ENCODE measurements at regions not wholly inside any gene's neighbourhood (a gene's known extent, or its start where the extent isn't known, plus 50 kb on each side); places are given as distances from the start of the nearest gene placed in this dataset.
"Not testable (repeated sequence)": the region's sequence is repeated elsewhere in the genome, so short reads cannot be mapped to it uniquely, and the experiment has no call there.

DNA sequence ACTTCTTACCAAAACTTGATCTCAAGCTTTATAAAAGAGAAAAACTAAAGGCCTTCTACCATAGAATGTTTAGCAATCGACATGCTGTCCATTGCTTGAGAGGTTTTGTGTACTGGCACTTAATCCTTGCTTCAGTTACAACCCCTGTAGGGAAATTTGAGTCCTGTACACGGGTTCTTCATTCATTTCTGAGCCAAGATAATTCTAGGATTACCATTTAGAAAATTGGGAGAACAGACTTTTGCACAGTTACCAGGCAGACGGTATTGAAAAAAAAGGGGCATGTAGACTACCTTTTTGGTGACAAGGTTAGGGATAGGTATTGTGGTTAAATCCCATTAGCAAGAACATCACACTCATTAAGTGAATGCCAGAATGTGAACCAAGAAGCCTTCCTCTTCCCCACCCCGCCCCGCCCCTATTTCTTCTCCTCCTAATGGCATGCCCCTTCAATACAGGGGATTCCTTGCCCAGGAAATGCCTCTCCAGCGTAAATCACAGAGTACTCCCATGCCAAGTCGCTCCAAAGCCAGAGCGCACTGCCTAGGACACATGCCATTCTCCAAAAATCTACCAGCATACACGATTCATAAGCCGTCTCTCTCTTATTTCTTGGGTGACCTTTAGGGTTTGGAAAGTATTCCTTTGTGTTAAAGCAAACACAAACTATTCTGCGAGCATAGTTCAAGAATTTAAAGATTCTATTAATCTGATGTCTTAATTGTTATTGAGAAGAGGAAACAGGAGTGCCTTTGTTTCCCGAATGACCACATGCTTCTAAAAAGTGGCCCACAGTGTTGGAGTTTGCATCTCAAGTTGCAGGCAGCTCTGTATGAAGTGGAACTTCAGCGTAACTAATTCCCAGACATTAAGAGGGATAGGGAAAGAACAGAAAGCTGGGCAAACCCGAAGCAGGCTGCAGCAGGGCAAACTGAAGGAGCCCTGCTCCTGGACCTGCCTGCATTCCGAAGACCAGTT, 164.0 kb upstream of the NR2F2 start:
- Histone ChIP-seq H3K4me1 (no peaks in the 10 kb centered on the region), H3K9me3 (no peaks in the 10 kb centered on the region), H3K27ac (no peak overlapping the region), H3K36me3 (no peaks in the 10 kb centered on the region), H3K4me3 (no peak overlapping the region), H3K27me3 (no peaks in the 10 kb centered on the region)
- ATAC-seq = no peak
- intact Hi-C loops (cut with DNase I) = no loop called here
- DNase-seq = no peak
- TF ChIP-seq CTCF (IDR thresholded peaks at IDR 0.05) = no peak

DNA sequence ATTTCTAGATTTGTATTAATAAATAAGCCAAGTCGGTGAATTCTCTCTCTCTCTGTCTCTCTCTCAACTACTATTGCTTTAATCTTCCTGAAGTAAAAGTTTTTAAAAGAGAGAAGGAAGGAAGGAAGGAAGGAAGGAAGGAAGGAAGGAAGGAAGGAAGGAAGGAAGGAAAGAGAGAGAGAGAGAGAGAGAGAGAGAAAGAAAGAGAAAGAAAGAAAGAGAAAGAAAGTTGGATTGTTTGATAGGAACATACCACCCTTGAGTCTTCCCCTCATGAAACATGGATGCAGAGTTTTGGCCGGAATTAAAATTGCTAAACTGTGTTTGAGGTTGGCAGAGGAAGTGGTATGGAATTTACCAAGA, 159.9 kb upstream of the NR2F2 start:
- DNase-seq; intact Hi-C loops (cut with DNase I); ATAC-seq; H3K4me1 ChIP-seq; H3K27ac ChIP-seq; H3K36me3 ChIP-seq; H3K9me3 ChIP-seq; H3K27me3 ChIP-seq; H3K4me3 ChIP-seq: not testable (repeated sequence)

- Histone ChIP-seq H3K4me1 (peaks cover 0 to 4% of the 10 kb centered on the region in 2 donors), H3K4me3 (no peak overlapping the region), H3K27me3 (no peaks in the 10 kb centered on the region), H3K9me3 (no peaks in the 10 kb centered on the region), H3K27ac (no peak overlapping the region), H3K36me3 (no peaks in the 10 kb centered on the region)
- DNase-seq (peak in 1 of 4 donors; percentile 53), ATAC-seq (peak; percentile 80)
- intact Hi-C loops (cut with DNase I) = no loop called here
- TF ChIP-seq CTCF (IDR thresholded peaks at IDR 0.05) = no peak
Observed at GRCh38 chr15:96170979-96171739, 159.3 kb upstream of the NR2F2 start.

GRCh38 chr15:96171853-96172296, 158.6 kb upstream of the NR2F2 start:
- H3K4me3 ChIP-seq = no peak overlapping the region
- H3K4me1 ChIP-seq = peaks cover 0 to 4% of the 10 kb centered on the region in 2 donors
- no peaks in the 10 kb centered on the region for H3K27me3 ChIP-seq
- H3K36me3 ChIP-seq = no peaks in the 10 kb centered on the region
- no peak for DNase-seq
- ATAC-seq = peak; percentile 39
- H3K27ac ChIP-seq = no peak overlapping the region
- no peak for TF ChIP-seq CTCF (IDR thresholded peaks at IDR 0.05)
- no peaks in the 10 kb centered on the region for H3K9me3 ChIP-seq
- intact Hi-C loops (cut with DNase I) = no loop called here

GRCh38 chr15:96172417-96172816, 158.1 kb upstream of the NR2F2 start:
- intact Hi-C loops (cut with DNase I) = no loop called here
- no peak for ATAC-seq
- Histone ChIP-seq H3K27me3 (no peaks in the 10 kb centered on the region), H3K4me3 (no peak overlapping the region), H3K9me3 (no peaks in the 10 kb centered on the region), H3K27ac (no peak overlapping the region), H3K4me1 (peaks cover 0 to 4% of the 10 kb centered on the region in 2 donors), H3K36me3 (no peaks in the 10 kb centered on the region)
- DNase-seq = no peak
- no peak for TF ChIP-seq CTCF (IDR thresholded peaks at IDR 0.05)
